HL-60 (cell line): ENCODE measurements at regions not wholly inside any gene's neighbourhood (a gene's known extent, or its start where the extent isn't known, plus 50 kb on each side); places are given as distances from the start of the nearest gene placed in this dataset.
"Not testable (repeated sequence)": the region's sequence is repeated elsewhere in the genome, so short reads cannot be mapped to it uniquely, and the experiment has no call there.

ENCODE experiments used
- DNase-seq, 2 experiments: peaks; one replicate each; pipeline ENCODE4 v3.0.0-alpha.2; 2010 to 2020; ENCODE audit warnings: low read depth in 1 of 2, low spot score in 1 of 2
- H3K27ac ChIP-seq: fragments of 250-450 bp; sonication (Bioruptor Pico); replicated peaks from 2 replicates; pipeline ENCODE4 v1.5.1; 2020; ENCODE audit warnings: mild to moderate bottlenecking, moderate library complexity
- H3K27me3 ChIP-seq: fragments of 250-450 bp; sonication (Bioruptor Pico); 2 replicates; pipeline ENCODE4 v1.5.1; 2021; ENCODE audit warnings: mild to moderate bottlenecking, moderate library complexity; ENCODE audit not compliant: insufficient read depth, poor library complexity, severe bottlenecking
- H3K4me3 ChIP-seq: replicated peaks from 2 replicates; pipeline ENCODE4 v1.5.1; 2011; ENCODE audit warnings: mild to moderate bottlenecking, control low read depth, low read length; ENCODE audit not compliant: insufficient read depth
- CTCF ChIP-seq: IDR thresholded peaks from one replicate; pipeline ENCODE4 v1.5.1; 2011; ENCODE audit warnings: low read length, control low read depth, inconsistent platforms; ENCODE audit not compliant: insufficient read depth
- GABPA ChIP-seq: IDR thresholded peaks from 2 replicates; pipeline ENCODE4 v1.6.1; 2012; ENCODE audit warnings: low read depth
- POLR2AphosphoS5 ChIP-seq: IDR thresholded peaks from 2 replicates; pipeline ENCODE4 v1.6.1; 2012; ENCODE audit warnings: low read depth
- SPI1 ChIP-seq: IDR thresholded peaks from 2 replicates; pipeline ENCODE4 v1.6.1; 2012; ENCODE audit warnings: low read depth, mild to moderate bottlenecking, borderline replicate concordance
- TF ChIP-seq, protein P1 (sequence below): IDR thresholded peaks from 2 replicates; pipeline ENCODE4 v1.6.1; 2012; ENCODE audit warnings: low read depth; ENCODE audit not compliant: insufficient replicate concordance

DNA sequence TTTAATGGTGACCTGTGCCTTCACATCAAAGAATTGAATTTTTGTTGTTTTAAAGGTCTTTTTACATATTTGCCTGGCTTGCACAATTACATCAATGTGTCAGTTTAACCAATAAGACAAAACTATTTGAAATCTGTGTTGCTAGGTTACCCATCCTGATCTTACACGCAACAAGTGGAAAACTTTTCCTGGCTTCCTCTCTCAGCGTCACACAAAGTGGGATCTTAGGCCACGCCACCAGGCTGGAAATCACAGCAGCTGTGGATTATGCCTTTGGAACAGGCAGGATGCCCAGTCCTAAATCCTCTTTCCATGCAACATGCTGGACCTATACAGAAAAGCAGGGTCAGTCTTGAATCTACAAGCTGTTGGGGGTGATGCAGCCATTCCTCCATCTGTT, 298.2 kb upstream of the HNRNPA3 start:
- no peak for TF ChIP-seq SPI1
- TF ChIP-seq CTCF = no peak
- TF ChIP-seq, protein P1, sequence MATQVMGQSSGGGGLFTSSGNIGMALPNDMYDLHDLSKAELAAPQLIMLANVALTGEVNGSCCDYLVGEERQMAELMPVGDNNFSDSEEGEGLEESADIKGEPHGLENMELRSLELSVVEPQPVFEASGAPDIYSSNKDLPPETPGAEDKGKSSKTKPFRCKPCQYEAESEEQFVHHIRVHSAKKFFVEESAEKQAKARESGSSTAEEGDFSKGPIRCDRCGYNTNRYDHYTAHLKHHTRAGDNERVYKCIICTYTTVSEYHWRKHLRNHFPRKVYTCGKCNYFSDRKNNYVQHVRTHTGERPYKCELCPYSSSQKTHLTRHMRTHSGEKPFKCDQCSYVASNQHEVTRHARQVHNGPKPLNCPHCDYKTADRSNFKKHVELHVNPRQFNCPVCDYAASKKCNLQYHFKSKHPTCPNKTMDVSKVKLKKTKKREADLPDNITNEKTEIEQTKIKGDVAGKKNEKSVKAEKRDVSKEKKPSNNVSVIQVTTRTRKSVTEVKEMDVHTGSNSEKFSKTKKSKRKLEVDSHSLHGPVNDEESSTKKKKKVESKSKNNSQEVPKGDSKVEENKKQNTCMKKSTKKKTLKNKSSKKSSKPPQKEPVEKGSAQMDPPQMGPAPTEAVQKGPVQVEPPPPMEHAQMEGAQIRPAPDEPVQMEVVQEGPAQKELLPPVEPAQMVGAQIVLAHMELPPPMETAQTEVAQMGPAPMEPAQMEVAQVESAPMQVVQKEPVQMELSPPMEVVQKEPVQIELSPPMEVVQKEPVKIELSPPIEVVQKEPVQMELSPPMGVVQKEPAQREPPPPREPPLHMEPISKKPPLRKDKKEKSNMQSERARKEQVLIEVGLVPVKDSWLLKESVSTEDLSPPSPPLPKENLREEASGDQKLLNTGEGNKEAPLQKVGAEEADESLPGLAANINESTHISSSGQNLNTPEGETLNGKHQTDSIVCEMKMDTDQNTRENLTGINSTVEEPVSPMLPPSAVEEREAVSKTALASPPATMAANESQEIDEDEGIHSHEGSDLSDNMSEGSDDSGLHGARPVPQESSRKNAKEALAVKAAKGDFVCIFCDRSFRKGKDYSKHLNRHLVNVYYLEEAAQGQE = no peak
- TF ChIP-seq GABPA = no peak
- no peak for TF ChIP-seq POLR2AphosphoS5
- Histone ChIP-seq H3K4me3 (no peak overlapping the region), H3K27me3 (no peaks in the 10 kb centered on the region), H3K27ac (no peak overlapping the region)
- DNase-seq = no peak

DNA sequence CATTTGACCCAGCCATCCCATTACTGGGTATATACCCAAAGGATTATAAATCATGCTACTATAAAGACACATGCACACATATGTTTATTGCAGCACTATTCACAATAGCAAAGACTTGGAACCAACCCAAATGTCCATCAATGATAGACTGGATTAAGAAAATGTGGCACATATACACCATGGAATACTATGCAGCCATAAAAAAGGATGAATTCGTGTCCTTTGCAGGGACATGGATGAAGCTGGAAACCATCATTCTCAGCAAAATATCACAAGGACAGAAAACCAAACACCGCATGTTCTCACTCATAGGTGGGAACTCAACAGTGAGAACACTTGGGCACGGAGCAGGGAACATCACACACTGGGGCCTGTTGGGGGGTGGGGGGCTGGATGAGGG, 290.0 kb upstream of the HNRNPA3 start:
- H3K27ac ChIP-seq, DNase-seq, H3K4me3 ChIP-seq, H3K27me3 ChIP-seq: not testable (repeated sequence)

GRCh38 chr2:176923205-176923604, 289.4 kb upstream of the HNRNPA3 start:
- TF ChIP-seq CTCF (no peak), GABPA (no peak), SPI1 (no peak), POLR2AphosphoS5 (no peak)
- TF ChIP-seq, protein P1 = no peak
- DNase-seq = no peak
- Histone ChIP-seq H3K27ac (no peak overlapping the region), H3K4me3 (no peak overlapping the region), H3K27me3 (peaks cover 3% of the 10 kb centered on the region)

- H3K4me3 ChIP-seq = no peak overlapping the region
- peaks cover 3% of the 10 kb centered on the region for H3K27me3 ChIP-seq
- TF ChIP-seq GABPA (no peak), CTCF (no peak), POLR2AphosphoS5 (no peak), SPI1 (no peak)
- TF ChIP-seq, protein P1 = no peak
- no peak overlapping the region for H3K27ac ChIP-seq
- no peak for DNase-seq
These were observed 287.6 kb upstream of the HNRNPA3 start for GRCh38 chr2:176924909-176925534.
